Gastrocnemius medialis (tissue), 4 donors: ENCODE measurements at regions not wholly inside any gene's neighbourhood (a gene's known extent, or its start where the extent isn't known, plus 50 kb on each side); places are given as distances from the start of the nearest gene placed in this dataset.
"Not testable (repeated sequence)": the region's sequence is repeated elsewhere in the genome, so short reads cannot be mapped to it uniquely, and the experiment has no call there.

ENCODE experiments used
- ATAC-seq, 2 donors: fragments of 150-250 bp; one replicate each; pipeline ENCODE4 v1.9.1; 2016
- DNase-seq, 2 donors: peaks; one replicate each; pipeline ENCODE4 v3.0.0-alpha.2; 2019
- H3K27ac ChIP-seq, 4 donors: fragments of 200-600 bp; sonication (generic); 1 replicate in 1 of 4; 2 replicates in 3 of 4; pipeline ENCODE4 v1.5.1; 2016 to 2018; ENCODE audit warnings: mild to moderate bottlenecking in 2 of 4, moderate library complexity in 1 of 4
- H3K27me3 ChIP-seq, 3 donors: fragments of 200-600 bp; sonication (generic) in 2 of 3; 1 replicate in 1 of 3; 2 replicates in 2 of 3; pipeline versions ENCODE4 v1.5.1 to v1.6.0; 2016 to 2019; ENCODE audit warnings: mild to moderate bottlenecking in 1 of 3, moderate library complexity in 1 of 3
- H3K36me3 ChIP-seq, 2 donors: fragments of 200-600 bp; sonication (generic) in 1 of 2; one replicate each; pipeline ENCODE4 v1.5.1; 2017 to 2018
- H3K4me1 ChIP-seq, 2 donors: fragments of 200-600 bp; sonication (generic) in 1 of 2; one replicate each; pipeline ENCODE4 v1.5.1; 2016 to 2017; ENCODE audit warnings: mild to moderate bottlenecking in 2 of 2
- H3K4me3 ChIP-seq, 4 donors: fragments of 200-600 bp; sonication (generic) in 3 of 4; 1 replicate in 1 of 4; 2 replicates in 3 of 4; pipeline ENCODE4 v1.5.1; 2016 to 2019; ENCODE audit warnings: mild to moderate bottlenecking in 2 of 4
- H3K9me3 ChIP-seq, 3 donors: fragments of 200-600 bp; sonication (generic) in 2 of 3; 1 replicate in 1 of 3; 2 replicates in 2 of 3; pipeline ENCODE4 v1.5.1; 2016 to 2019
- CTCF ChIP-seq, 5 experiments: fragments of 450-650 bp in 3 of 5; fragments of 200-600 bp in 2 of 5; sonication (generic) in 2 of 5; IDR thresholded peaks in 4 of 5; conservative IDR thresholded peaks in 1 of 5; 1 replicate in 4 of 5; 2 replicates in 1 of 5; pipeline ENCODE4 v1.5.1; 2016 to 2019; ENCODE audit warnings: antibody characterized with exemption in 5 of 5, mild to moderate bottlenecking in 3 of 5, moderate library complexity in 3 of 5
- POLR2A ChIP-seq, 2 donors: fragments of 450-650 bp; IDR thresholded peaks; one replicate each; pipeline ENCODE4 v1.6.1; 2017; ENCODE audit warnings: antibody characterized with exemption in 2 of 2, mild to moderate bottlenecking in 2 of 2, moderate library complexity in 2 of 2
- in situ Hi-C, 4 donors: fragments of 200-750 bp; cut with MboI; loops; one replicate each; pipeline versions ENCODE4 v1.15.0 to v1.8.0; 2017; ENCODE audit warnings: low sequenced_read_pairs in 4 of 4
- intact Hi-C: fragments of 100-400 bp; cut with DNase I; formaldehyde crosslinking; loops from one replicate; pipeline ENCODE4 v1.15.1; 2023; ENCODE audit warnings: low total_unique reads

GRCh38 chr14:27836386-27836785 is 930.2 kb upstream of the FOXG1 start:
- Histone ChIP-seq H3K9me3 (no peaks in the 10 kb centered on the region), H3K27ac (no peak overlapping the region), H3K4me1 (no peaks in the 10 kb centered on the region), H3K4me3 (no peak overlapping the region), H3K36me3 (no peaks in the 10 kb centered on the region), H3K27me3 (no peaks in the 10 kb centered on the region)
- in situ Hi-C loops (no loop called here), intact Hi-C loops (no loop called here)
- ATAC-seq (no peak), DNase-seq (no peak)
- no peak for TF ChIP-seq POLR2A (IDR thresholded peaks at IDR 0.05)
- TF ChIP-seq CTCF (IDR thresholded peaks at IDR 0.05 in 4 of 5, conservative IDR thresholded peaks at IDR 0.05 in 1 of 5) = no peak

DNA sequence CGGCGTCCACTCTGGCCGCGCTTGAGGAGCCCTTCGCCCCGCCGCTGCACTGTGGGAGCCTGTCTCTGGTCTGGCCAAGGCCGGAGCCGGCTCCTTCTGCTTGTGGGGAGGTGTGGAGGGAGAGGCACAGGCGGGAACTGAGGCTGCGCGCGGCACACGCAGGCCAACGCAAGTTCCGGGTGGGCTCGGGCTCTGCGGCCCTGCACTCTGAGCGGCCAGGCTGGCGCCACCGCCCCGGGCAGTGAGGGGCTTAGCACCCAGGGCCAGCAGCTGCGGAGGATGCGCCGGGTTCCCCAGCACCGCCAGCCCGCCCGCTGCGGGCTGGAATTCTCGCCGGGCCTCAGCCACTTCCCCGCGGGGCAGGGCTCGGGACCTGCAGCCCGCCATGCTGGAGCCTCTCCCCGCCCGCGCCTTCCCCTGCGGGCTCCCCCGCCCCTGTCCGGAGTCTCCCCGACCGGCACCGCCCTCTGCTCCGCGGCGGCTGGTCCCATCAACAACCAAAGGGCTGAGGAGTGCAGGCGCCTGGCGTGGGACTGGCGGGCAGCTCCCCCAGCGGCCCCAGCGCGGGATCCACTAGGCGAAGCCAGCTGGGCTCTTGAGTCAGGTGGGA is 921.2 kb upstream of the FOXG1 start:
- H3K27me3 ChIP-seq = no peaks in the 10 kb centered on the region
- H3K4me3 ChIP-seq = no peak overlapping the region
- TF ChIP-seq POLR2A (IDR thresholded peaks at IDR 0.05) (no peak), CTCF (IDR thresholded peaks at IDR 0.05 in 4 of 5, conservative IDR thresholded peaks at IDR 0.05 in 1 of 5) (no peak)
- ATAC-seq (no peak), DNase-seq (no peak)
- H3K9me3 ChIP-seq = no peaks in the 10 kb centered on the region
- intact Hi-C loops (no loop called here), in situ Hi-C loops (no loop called here)
- no peaks in the 10 kb centered on the region for H3K4me1 ChIP-seq
- no peaks in the 10 kb centered on the region for H3K36me3 ChIP-seq
- no peak overlapping the region for H3K27ac ChIP-seq

GRCh38 chr14:27845902-27846301 is 920.7 kb upstream of the FOXG1 start:
- Histone ChIP-seq H3K27ac (no peak overlapping the region), H3K4me1 (no peaks in the 10 kb centered on the region), H3K4me3 (no peak overlapping the region), H3K27me3 (no peaks in the 10 kb centered on the region), H3K9me3 (no peaks in the 10 kb centered on the region), H3K36me3 (no peaks in the 10 kb centered on the region)
- no peak for DNase-seq
- TF ChIP-seq POLR2A (IDR thresholded peaks at IDR 0.05) (no peak), CTCF (IDR thresholded peaks at IDR 0.05 in 4 of 5, conservative IDR thresholded peaks at IDR 0.05 in 1 of 5) (no peak)
- ATAC-seq = no peak
- intact Hi-C loops = no loop called here
- in situ Hi-C loops = no loop called here

GRCh38 chr14:27847480-27847879 is 919.1 kb upstream of the FOXG1 start:
- intact Hi-C loops, H3K27ac ChIP-seq, H3K36me3 ChIP-seq, H3K4me1 ChIP-seq, H3K9me3 ChIP-seq, ATAC-seq, DNase-seq, H3K27me3 ChIP-seq, H3K4me3 ChIP-seq, in situ Hi-C loops: not testable (repeated sequence)

DNA sequence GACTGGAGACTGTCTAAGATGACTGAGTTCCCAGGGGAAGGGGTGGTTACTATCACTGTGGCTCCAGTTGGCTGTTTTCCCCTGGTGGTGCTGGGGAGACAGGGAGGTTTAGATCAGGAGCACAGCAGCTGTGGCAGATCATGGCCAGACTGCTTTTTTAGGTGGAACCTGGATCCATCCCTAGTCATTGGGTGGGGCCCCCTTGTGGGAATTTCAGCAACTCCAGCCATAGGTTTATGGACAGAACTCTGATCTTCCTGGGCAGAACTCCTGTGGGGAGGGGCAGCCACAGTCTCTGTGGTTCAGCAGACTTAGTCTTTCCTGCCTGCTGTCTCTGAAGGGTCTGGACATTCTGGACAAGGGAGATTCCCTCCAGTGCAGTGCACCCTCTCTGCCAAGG is 917.4 kb upstream of the FOXG1 start:
- in situ Hi-C loops, H3K9me3 ChIP-seq, intact Hi-C loops, H3K27me3 ChIP-seq, ATAC-seq, H3K27ac ChIP-seq, H3K36me3 ChIP-seq, H3K4me1 ChIP-seq, DNase-seq, H3K4me3 ChIP-seq: not testable (repeated sequence)

GRCh38 chr14:27862684-27863083 is 903.9 kb upstream of the FOXG1 start:
- Histone ChIP-seq H3K27ac (no peak overlapping the region), H3K27me3 (no peaks in the 10 kb centered on the region), H3K4me3 (no peak overlapping the region), H3K4me1 (no peaks in the 10 kb centered on the region), H3K36me3 (no peaks in the 10 kb centered on the region), H3K9me3 (no peaks in the 10 kb centered on the region)
- ATAC-seq = no peak
- DNase-seq = no peak
- TF ChIP-seq POLR2A (IDR thresholded peaks at IDR 0.05) (no peak), CTCF (IDR thresholded peaks at IDR 0.05 in 4 of 5, conservative IDR thresholded peaks at IDR 0.05 in 1 of 5) (no peak)
- in situ Hi-C loops (no loop called here), intact Hi-C loops (no loop called here)
